ENCODE measurements at regions not wholly inside any gene's neighbourhood (a gene's known extent, or its start where the extent isn't known, plus 50 kb on each side); places are given as distances from the start of the nearest gene placed in this dataset.

DNA sequence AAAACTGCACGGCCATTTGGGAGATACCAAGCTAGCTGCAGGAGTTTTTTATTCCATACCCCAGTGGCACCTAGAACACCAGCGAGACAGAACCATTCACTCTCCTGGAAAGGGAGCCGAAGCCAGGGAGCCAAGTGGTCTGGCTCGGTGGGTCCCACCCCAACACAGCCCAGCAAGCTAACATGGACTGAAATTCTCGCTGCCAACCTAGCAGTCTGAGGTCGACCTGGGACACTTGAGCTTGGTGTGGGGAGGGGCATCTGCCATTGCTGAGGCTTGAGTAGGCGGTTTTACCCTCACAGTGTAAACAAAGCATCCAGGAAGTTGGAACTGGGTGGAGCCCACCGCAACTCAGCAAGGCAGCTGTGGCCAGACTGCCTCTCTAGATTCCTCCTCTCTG is 108.9 kb upstream of the CHD1 start:
- intact Hi-C loops (cut with micrococcal nuclease), result no loop called here
- Histone ChIP-seq H3K27ac (ENCODE audit: low read depth, low read length) (no peak overlapping the region), H2AFZ (ENCODE audit: low read depth, low read length, poor library complexity, severe bottlenecking) (no peak overlapping the region), H4K20me1 (ENCODE audit: insufficient read depth) (no peaks in the 10 kb centered on the region), H3K9me3 (ENCODE audit: control insufficient read depth in 1 of 2, insufficient read depth in 1 of 2, low read depth in 1 of 2, low read length in 2 of 2) (no peaks in the 10 kb centered on the region), H3K27me3 (ENCODE audit: insufficient read depth, low read length) (no peaks in the 10 kb centered on the region), H3K4me2 (ENCODE audit: low read length) (no peak overlapping the region), H3K4me1 (ENCODE audit: control insufficient read depth in 1 of 2, insufficient read depth in 2 of 2, low read length in 2 of 2) (peaks cover 0 to 9% of the 10 kb centered on the region in 2 experiments; a peak in 1 of 4 replicates), H3K9ac (ENCODE audit: low read length) (no peak overlapping the region), H3K79me2 (ENCODE audit: insufficient read depth, low read length) (no peaks in the 10 kb centered on the region), H3K4me3 (replicated peaks in 1 of 2; ENCODE audit: low read depth in 1 of 2, low read length in 2 of 2) (no peak overlapping the region), H3K36me3 (ENCODE audit: control insufficient read depth in 1 of 2, insufficient read depth in 2 of 2, low read length in 2 of 2) (no peaks in the 10 kb centered on the region), H3K9me2 (ENCODE audit: insufficient read depth) (no peaks in the 10 kb centered on the region)
- no peak for DNase-seq (ENCODE audit: low read depth, low spot score)
- ATAC-seq, result no peak
- CTCF ChIA-PET, result no interaction called here
- RAD21 ChIA-PET (ENCODE audit: low non-redundant PET in 1 of 2, low total read pairs in 2 of 2, uncharacterized antibody in 2 of 2, unreplicated experiment in 2 of 2), result no interaction called here
- POLR2A ChIA-PET, result no interaction called here
- BruUV-seq (replicated peaks), result no TSS peak
- no peak for TF ChIP-seq ELF1 (IDR thresholded peaks at IDR 0.05; ENCODE audit: borderline replicate concordance, low read depth)
- no peak for TF ChIP-seq EZH2phosphoT487 (IDR thresholded peaks at IDR 0.05; ENCODE audit: borderline replicate concordance)
- TF ChIP-seq SIN3A (IDR thresholded peaks at IDR 0.05; ENCODE audit: low read depth), result no peak
- TF ChIP-seq, protein P1, sequence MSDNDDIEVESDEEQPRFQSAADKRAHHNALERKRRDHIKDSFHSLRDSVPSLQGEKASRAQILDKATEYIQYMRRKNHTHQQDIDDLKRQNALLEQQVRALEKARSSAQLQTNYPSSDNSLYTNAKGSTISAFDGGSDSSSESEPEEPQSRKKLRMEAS (IDR thresholded peaks at IDR 0.05), result no peak

DNA sequence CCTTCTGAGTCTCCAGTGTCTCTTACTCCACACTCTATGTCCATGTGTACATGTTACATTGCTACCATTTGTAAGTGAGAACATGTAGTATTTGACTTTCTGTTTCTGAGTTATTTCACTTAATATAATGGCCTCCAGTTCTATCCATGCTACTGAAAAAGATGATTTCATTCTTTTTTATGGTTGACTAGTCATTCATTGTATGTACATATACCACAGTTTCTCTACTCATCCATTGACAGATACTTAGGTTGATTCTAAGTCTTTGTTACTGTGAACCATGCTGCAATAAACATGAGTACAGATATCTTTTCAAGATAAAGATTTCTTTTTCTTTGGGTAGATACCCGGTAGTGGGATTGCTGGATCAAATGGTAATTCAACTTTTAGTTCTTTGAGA is 107.1 kb upstream of the CHD1 start:
- no peak for TF ChIP-seq TCF7L2 (IDR thresholded peaks at IDR 0.05; ENCODE audit: borderline replicate concordance, extremely low read depth, insufficient read depth, insufficient read length)
- no peak for TF ChIP-seq ELF1 (IDR thresholded peaks at IDR 0.05; ENCODE audit: borderline replicate concordance, low read depth)
- TF ChIP-seq SIN3A (IDR thresholded peaks at IDR 0.05; ENCODE audit: low read depth), result no peak
- TF ChIP-seq, protein P1 (IDR thresholded peaks at IDR 0.05), result no peak
- TF ChIP-seq ZFX (IDR thresholded peaks at IDR 0.05), result no peak
- TF ChIP-seq EGR1 (IDR thresholded peaks at IDR 0.05; ENCODE audit: low read depth), result no peak
- no peak for TF ChIP-seq EZH2 (IDR thresholded peaks at IDR 0.05)
- no peak for TF ChIP-seq ATF3 (IDR thresholded peaks at IDR 0.05)
- TF ChIP-seq SP1 (IDR thresholded peaks at IDR 0.05; ENCODE audit: low read depth), result no peak
- TF ChIP-seq JUND (IDR thresholded peaks at IDR 0.05), result no peak
- Histone ChIP-seq H3K9ac (ENCODE audit: low read length) (no peak overlapping the region), H3K4me2 (ENCODE audit: low read length) (no peak overlapping the region), H4K20me1 (ENCODE audit: insufficient read depth) (no peaks in the 10 kb centered on the region), H3K4me1 (ENCODE audit: control insufficient read depth in 1 of 2, insufficient read depth in 2 of 2, low read length in 2 of 2) (peaks cover 0 to 11% of the 10 kb centered on the region in 2 experiments; a peak in 1 of 4 replicates), H3K9me3 (ENCODE audit: control insufficient read depth in 1 of 2, insufficient read depth in 1 of 2, low read depth in 1 of 2, low read length in 2 of 2) (no peaks in the 10 kb centered on the region), H3K79me2 (ENCODE audit: insufficient read depth, low read length) (no peaks in the 10 kb centered on the region), H3K27me3 (ENCODE audit: insufficient read depth, low read length) (no peaks in the 10 kb centered on the region), H3K36me3 (ENCODE audit: control insufficient read depth in 1 of 2, insufficient read depth in 2 of 2, low read length in 2 of 2) (no peaks in the 10 kb centered on the region), H3K27ac (ENCODE audit: low read depth, low read length) (no peak overlapping the region), H3K9me2 (ENCODE audit: insufficient read depth) (no peaks in the 10 kb centered on the region), H2AFZ (ENCODE audit: low read depth, low read length, poor library complexity, severe bottlenecking) (no peak overlapping the region), H3K4me3 (replicated peaks in 1 of 2; ENCODE audit: low read depth in 1 of 2, low read length in 2 of 2) (no peak overlapping the region)
- no peak for ATAC-seq
- intact Hi-C loops (cut with micrococcal nuclease), result no loop called here
- RAD21 ChIA-PET (ENCODE audit: low non-redundant PET in 1 of 2, low total read pairs in 2 of 2, uncharacterized antibody in 2 of 2, unreplicated experiment in 2 of 2), result no interaction called here
- POLR2A ChIA-PET, result no interaction called here
- no peak for DNase-seq (ENCODE audit: low read depth, low spot score)
- no TSS peak for BruUV-seq (replicated peaks)
- CTCF ChIA-PET, result no interaction called here
